Uterus (tissue), 3 donors: ENCODE measurements at regions not wholly inside any gene's neighbourhood (a gene's known extent, or its start where the extent isn't known, plus 50 kb on each side); places are given as distances from the start of the nearest gene placed in this dataset.

Experiments used
- DNase-seq, 2 donors: peaks; one replicate each; pipeline ENCODE4 v3.0.0-alpha.2; 2019 to 2020
- H3K27ac ChIP-seq, 2 donors: fragments of 200-600 bp; sonication (generic); 1 replicate in 1 of 2; 2 replicates in 1 of 2; pipeline ENCODE4 v1.5.1; 2016 to 2018
- H3K27me3 ChIP-seq, 2 donors: fragments of 200-600 bp; sonication (generic); one replicate each; pipeline ENCODE4 v1.5.1; 2018 to 2019; ENCODE audit warnings: control low read depth in 1 of 2
- H3K36me3 ChIP-seq, 2 donors: fragments of 200-600 bp; sonication (generic); one replicate each; pipeline ENCODE4 v1.5.1; 2019; ENCODE audit warnings: control low read depth in 1 of 2
- H3K4me1 ChIP-seq, 2 donors: fragments of 200-600 bp; sonication (generic); one replicate each; pipeline ENCODE4 v1.5.1; 2018 to 2019; ENCODE audit warnings: control low read depth in 1 of 2
- H3K4me3 ChIP-seq, 2 donors: fragments of 200-600 bp; sonication (generic); 1 replicate in 1 of 2; 2 replicates in 1 of 2; pipeline ENCODE4 v1.5.1; 2018 to 2019; ENCODE audit warnings: mild to moderate bottlenecking in 1 of 2
- H3K9me3 ChIP-seq, 2 donors: fragments of 200-600 bp; sonication (generic); one replicate each; pipeline ENCODE4 v1.5.1; 2019; ENCODE audit warnings: control low read depth in 1 of 2
- POLR2A ChIP-seq, 2 donors: fragments of 450-650 bp; IDR thresholded peaks; one replicate each; pipeline ENCODE4 v1.6.1; 2016; ENCODE audit warnings: antibody characterized with exemption in 2 of 2, mild to moderate bottlenecking in 1 of 2, moderate library complexity in 1 of 2
- intact Hi-C: fragments of 100-400 bp; cut with DNase I; formaldehyde crosslinking; loops from one replicate; pipeline ENCODE4 v1.15.1; 2023; ENCODE audit warnings: low total_unique reads
- TF ChIP-seq, protein P1 (sequence below), 4 experiments: fragments of 200-600 bp in 2 of 4; fragments of 450-650 bp in 2 of 4; sonication (generic) in 2 of 4; IDR thresholded peaks; one replicate each; pipeline ENCODE4 v1.5.1; 2016 to 2019; ENCODE audit warnings: antibody characterized with exemption in 4 of 4, mild to moderate bottlenecking in 2 of 4, moderate library complexity in 1 of 4
- donor health status: DM: yes; HTN: yes; CAD: no.

DNA sequence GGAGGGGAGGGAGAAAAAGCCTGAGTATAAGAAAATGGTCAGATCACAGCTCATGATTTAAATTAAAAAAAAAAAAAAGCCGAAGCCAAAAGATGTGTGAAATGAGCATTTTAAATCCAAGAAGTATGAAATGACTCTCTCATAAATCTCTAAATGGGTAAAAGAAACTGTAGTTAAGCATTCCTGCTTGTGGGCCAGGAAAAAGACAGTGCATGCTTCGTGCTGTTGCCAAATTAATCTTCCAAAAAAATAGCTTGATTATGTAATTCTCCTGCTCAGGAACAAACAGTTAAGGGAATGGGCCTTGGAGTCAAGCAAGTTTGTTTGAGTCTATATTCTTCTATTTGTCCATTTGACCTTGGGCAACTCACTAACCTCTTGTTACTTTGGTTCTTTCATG, 325.4 kb upstream of the SEL1L start:
- Histone ChIP-seq H3K36me3 (no peaks in the 10 kb centered on the region), H3K4me1 (no peaks in the 10 kb centered on the region), H3K4me3 (no peak overlapping the region), H3K27me3 (no peaks in the 10 kb centered on the region), H3K27ac (no peak overlapping the region), H3K9me3 (no peaks in the 10 kb centered on the region)
- TF ChIP-seq, protein P1, sequence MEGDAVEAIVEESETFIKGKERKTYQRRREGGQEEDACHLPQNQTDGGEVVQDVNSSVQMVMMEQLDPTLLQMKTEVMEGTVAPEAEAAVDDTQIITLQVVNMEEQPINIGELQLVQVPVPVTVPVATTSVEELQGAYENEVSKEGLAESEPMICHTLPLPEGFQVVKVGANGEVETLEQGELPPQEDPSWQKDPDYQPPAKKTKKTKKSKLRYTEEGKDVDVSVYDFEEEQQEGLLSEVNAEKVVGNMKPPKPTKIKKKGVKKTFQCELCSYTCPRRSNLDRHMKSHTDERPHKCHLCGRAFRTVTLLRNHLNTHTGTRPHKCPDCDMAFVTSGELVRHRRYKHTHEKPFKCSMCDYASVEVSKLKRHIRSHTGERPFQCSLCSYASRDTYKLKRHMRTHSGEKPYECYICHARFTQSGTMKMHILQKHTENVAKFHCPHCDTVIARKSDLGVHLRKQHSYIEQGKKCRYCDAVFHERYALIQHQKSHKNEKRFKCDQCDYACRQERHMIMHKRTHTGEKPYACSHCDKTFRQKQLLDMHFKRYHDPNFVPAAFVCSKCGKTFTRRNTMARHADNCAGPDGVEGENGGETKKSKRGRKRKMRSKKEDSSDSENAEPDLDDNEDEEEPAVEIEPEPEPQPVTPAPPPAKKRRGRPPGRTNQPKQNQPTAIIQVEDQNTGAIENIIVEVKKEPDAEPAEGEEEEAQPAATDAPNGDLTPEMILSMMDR (IDR thresholded peaks at IDR 0.05): no peak
- TF ChIP-seq POLR2A (IDR thresholded peaks at IDR 0.05): no peak
- intact Hi-C loops: no loop called here
- no peak for DNase-seq

DNA sequence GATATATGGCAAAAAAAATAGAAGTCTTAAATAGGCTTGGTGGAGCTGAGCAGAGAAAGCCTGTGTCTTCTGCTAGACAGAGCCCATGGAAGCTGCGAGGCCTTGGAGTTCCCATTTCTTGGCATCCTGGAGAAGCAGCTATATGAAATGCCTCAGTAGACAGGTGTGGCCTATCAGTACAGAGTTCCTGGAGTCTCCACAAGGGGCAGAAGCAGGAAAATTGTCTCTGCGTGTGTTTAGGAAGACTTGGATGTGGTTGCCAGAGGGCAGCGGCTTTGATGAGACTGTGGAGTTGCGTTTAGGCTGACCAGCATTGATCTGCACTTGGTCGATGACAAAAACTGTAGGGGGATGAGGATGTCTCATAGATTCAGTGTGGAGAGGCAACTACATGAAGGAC, 334.5 kb upstream of the SEL1L start:
- DNase-seq: no peak
- no peak overlapping the region for H3K4me3 ChIP-seq
- H3K27me3 ChIP-seq: no peaks in the 10 kb centered on the region
- intact Hi-C loops: no loop called here
- TF ChIP-seq, protein P1 (IDR thresholded peaks at IDR 0.05): no peak
- no peak for TF ChIP-seq POLR2A (IDR thresholded peaks at IDR 0.05)
- no peaks in the 10 kb centered on the region for H3K4me1 ChIP-seq
- H3K27ac ChIP-seq: no peak overlapping the region
- H3K36me3 ChIP-seq: no peaks in the 10 kb centered on the region
- H3K9me3 ChIP-seq: no peaks in the 10 kb centered on the region

DNA sequence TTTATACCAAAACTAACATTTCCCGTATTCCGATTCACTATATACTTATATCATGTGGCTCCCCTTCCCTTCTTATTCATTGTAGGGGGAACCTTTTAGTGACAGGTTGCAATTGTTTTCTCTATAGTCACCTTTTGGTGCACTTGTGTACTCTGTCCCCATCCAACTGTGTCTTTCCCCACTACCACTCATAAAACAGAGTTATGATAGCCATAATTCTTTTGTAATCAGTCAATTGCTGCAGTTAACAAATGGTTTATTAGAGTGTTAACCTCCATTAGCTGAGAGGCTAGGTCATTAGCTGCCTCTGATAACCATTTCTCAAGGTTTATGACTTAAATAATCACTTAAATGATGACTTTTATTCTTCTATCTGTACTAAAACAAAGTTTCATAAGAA, 338.1 kb upstream of the SEL1L start:
- Histone ChIP-seq H3K36me3 (no peaks in the 10 kb centered on the region), H3K27me3 (no peaks in the 10 kb centered on the region), H3K4me1 (no peaks in the 10 kb centered on the region), H3K9me3 (no peaks in the 10 kb centered on the region), H3K4me3 (no peak overlapping the region), H3K27ac (no peak overlapping the region)
- no peak for TF ChIP-seq POLR2A (IDR thresholded peaks at IDR 0.05)
- TF ChIP-seq, protein P1 (IDR thresholded peaks at IDR 0.05): no peak
- intact Hi-C loops: no loop called here
- no peak for DNase-seq

DNA sequence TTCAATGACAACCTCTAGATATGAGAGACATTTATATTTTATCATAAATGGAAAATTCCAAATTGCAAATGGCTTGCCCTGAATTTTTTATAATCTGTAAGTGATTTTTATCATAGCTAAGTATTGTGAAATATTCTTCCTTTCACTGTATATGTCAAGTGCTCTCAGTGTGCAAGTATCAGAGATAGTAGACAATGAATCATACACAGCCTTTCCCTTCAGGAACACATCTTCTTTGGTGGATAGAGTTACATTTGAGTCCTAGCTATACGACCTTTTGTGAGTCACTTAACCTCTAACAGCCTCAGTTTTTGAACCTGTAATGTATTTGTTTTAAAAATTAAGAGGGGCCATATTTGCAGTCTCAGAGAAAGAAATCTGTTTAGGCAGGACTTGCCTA, 350.7 kb upstream of the SEL1L start:
- Histone ChIP-seq H3K4me3 (no peak overlapping the region), H3K36me3 (no peaks in the 10 kb centered on the region), H3K27ac (no peak overlapping the region), H3K4me1 (no peaks in the 10 kb centered on the region), H3K27me3 (no peaks in the 10 kb centered on the region), H3K9me3 (no peaks in the 10 kb centered on the region)
- no peak for DNase-seq
- intact Hi-C loops: no loop called here
- no peak for TF ChIP-seq POLR2A (IDR thresholded peaks at IDR 0.05)
- TF ChIP-seq, protein P1 (IDR thresholded peaks at IDR 0.05): no peak

DNA sequence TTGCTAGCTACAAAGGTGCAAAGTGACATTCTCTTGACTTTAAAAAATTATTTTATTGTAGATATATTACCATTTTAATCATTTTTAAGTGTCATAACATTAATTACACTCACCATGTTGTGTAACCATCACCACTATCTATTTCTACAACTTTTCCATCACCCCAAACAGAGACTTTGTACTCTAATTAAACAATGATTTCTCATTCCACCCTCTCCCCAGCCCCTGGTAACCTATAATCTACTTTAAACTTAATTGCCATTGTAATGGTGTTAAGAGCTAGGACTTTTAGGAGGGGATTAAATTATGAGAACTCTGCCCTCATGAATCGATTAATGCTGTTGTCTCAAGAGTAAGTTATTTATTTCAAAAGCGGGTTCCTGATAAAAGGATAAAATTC, 352.9 kb upstream of the SEL1L start:
- H3K27ac ChIP-seq: no peak overlapping the region
- H3K36me3 ChIP-seq: no peaks in the 10 kb centered on the region
- no peaks in the 10 kb centered on the region for H3K4me1 ChIP-seq
- no peaks in the 10 kb centered on the region for H3K9me3 ChIP-seq
- TF ChIP-seq, protein P1 (IDR thresholded peaks at IDR 0.05): no peak
- no peak for TF ChIP-seq POLR2A (IDR thresholded peaks at IDR 0.05)
- DNase-seq: no peak
- H3K4me3 ChIP-seq: no peak overlapping the region
- intact Hi-C loops: no loop called here
- no peaks in the 10 kb centered on the region for H3K27me3 ChIP-seq
